ENCODE measurements at regions not wholly inside any gene's neighbourhood (a gene's known extent, or its start where the extent isn't known, plus 50 kb on each side); places are given as distances from the start of the nearest gene placed in this dataset.

DNA sequence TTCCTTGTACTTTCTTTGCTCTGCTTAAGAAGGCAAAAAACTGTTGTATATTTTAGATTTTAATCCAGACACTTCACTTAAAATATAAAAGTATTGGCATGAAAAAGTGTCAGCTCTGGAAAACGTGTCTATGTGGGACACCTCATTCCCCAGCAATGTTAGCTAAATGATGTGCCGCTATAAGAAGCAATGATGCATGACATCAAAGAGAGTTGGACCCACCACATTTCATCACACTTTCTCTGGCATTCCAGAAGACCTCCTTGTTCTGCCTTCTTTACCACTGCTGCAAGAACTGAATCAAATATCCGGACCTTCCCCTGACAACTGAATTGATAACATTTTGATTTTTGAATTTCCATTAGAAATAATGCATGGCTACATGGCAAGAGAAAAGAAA lies 242.4 kb upstream of the TANK start (continued):
- TF ChIP-seq, protein P1, sequence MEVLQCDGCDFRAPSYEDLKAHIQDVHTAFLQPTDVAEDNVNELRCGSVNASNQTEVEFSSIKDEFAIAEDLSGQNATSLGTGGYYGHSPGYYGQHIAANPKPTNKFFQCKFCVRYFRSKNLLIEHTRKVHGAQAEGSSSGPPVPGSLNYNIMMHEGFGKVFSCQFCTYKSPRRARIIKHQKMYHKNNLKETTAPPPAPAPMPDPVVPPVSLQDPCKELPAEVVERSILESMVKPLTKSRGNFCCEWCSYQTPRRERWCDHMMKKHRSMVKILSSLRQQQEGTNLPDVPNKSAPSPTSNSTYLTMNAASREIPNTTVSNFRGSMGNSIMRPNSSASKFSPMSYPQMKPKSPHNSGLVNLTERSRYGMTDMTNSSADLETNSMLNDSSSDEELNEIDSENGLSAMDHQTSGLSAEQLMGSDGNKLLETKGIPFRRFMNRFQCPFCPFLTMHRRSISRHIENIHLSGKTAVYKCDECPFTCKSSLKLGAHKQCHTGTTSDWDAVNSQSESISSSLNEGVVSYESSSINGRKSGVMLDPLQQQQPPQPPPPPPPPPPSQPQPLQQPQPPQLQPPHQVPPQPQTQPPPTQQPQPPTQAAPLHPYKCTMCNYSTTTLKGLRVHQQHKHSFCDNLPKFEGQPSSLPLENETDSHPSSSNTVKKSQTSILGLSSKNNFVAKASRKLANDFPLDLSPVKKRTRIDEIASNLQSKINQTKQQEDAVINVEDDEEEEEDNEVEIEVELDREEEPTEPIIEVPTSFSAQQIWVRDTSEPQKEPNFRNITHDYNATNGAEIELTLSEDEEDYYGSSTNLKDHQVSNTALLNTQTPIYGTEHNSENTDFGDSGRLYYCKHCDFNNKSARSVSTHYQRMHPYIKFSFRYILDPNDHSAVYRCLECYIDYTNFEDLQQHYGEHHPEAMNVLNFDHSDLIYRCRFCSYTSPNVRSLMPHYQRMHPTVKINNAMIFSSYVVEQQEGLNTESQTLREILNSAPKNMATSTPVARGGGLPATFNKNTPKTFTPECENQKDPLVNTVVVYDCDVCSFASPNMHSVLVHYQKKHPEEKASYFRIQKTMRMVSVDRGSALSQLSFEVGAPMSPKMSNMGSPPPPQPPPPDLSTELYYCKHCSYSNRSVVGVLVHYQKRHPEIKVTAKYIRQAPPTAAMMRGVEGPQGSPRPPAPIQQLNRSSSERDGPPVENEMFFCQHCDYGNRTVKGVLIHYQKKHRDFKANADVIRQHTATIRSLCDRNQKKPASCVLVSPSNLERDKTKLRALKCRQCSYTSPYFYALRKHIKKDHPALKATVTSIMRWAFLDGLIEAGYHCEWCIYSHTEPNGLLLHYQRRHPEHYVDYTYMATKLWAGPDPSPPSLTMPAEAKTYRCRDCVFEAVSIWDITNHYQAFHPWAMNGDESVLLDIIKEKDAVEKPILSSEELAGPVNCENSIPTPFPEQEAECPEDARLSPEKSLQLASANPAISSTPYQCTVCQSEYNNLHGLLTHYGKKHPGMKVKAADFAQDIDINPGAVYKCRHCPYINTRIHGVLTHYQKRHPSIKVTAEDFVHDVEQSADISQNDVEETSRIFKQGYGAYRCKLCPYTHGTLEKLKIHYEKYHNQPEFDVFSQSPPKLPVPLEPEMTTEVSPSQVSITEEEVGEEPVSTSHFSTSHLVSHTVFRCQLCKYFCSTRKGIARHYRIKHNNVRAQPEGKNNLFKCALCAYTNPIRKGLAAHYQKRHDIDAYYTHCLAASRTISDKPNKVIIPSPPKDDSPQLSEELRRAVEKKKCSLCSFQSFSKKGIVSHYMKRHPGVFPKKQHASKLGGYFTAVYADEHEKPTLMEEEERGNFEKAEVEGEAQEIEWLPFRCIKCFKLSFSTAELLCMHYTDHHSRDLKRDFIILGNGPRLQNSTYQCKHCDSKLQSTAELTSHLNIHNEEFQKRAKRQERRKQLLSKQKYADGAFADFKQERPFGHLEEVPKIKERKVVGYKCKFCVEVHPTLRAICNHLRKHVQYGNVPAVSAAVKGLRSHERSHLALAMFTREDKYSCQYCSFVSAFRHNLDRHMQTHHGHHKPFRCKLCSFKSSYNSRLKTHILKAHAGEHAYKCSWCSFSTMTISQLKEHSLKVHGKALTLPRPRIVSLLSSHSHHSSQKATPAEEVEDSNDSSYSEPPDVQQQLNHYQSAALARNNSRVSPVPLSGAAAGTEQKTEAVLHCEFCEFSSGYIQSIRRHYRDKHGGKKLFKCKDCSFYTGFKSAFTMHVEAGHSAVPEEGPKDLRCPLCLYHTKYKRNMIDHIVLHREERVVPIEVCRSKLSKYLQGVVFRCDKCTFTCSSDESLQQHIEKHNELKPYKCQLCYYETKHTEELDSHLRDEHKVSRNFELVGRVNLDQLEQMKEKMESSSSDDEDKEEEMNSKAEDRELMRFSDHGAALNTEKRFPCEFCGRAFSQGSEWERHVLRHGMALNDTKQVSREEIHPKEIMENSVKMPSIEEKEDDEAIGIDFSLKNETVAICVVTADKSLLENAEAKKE (CRISPR knock-in tag; IDR thresholded peaks at IDR 0.05), result no peak
- TF ChIP-seq EZH2 (IDR thresholded peaks at IDR 0.05; ENCODE audit: low read depth, unreplicated experiment) (no peak), STAT1 (IDR thresholded peaks at IDR 0.05; ENCODE audit: unreplicated experiment) (no peak), ZNF114 (CRISPR knock-in tag; IDR thresholded peaks at IDR 0.05) (no peak), POLR2AphosphoS5 (IDR thresholded peaks at IDR 0.05; ENCODE audit: low read depth) (no peak), NANOG (IDR thresholded peaks at IDR 0.05; ENCODE audit: borderline replicate concordance) (no peak), EZH2phosphoT487 (IDR thresholded peaks at IDR 0.05; ENCODE audit: unreplicated experiment) (no peak), JUNB (IDR thresholded peaks at IDR 0.05; ENCODE audit: unreplicated experiment) (no peak), CREB1 (CRISPR knock-in tag; IDR thresholded peaks at IDR 0.05; ENCODE audit: low read depth) (no peak), ZNF331 (CRISPR knock-in tag; IDR thresholded peaks at IDR 0.05; ENCODE audit: low read depth) (no peak)
- TF ChIP-seq, protein P2, sequence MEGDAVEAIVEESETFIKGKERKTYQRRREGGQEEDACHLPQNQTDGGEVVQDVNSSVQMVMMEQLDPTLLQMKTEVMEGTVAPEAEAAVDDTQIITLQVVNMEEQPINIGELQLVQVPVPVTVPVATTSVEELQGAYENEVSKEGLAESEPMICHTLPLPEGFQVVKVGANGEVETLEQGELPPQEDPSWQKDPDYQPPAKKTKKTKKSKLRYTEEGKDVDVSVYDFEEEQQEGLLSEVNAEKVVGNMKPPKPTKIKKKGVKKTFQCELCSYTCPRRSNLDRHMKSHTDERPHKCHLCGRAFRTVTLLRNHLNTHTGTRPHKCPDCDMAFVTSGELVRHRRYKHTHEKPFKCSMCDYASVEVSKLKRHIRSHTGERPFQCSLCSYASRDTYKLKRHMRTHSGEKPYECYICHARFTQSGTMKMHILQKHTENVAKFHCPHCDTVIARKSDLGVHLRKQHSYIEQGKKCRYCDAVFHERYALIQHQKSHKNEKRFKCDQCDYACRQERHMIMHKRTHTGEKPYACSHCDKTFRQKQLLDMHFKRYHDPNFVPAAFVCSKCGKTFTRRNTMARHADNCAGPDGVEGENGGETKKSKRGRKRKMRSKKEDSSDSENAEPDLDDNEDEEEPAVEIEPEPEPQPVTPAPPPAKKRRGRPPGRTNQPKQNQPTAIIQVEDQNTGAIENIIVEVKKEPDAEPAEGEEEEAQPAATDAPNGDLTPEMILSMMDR (conservative IDR thresholded peaks at IDR 0.05; ENCODE audit: low read depth in 2 of 2), result no peak
- TF ChIP-seq, protein P3, sequence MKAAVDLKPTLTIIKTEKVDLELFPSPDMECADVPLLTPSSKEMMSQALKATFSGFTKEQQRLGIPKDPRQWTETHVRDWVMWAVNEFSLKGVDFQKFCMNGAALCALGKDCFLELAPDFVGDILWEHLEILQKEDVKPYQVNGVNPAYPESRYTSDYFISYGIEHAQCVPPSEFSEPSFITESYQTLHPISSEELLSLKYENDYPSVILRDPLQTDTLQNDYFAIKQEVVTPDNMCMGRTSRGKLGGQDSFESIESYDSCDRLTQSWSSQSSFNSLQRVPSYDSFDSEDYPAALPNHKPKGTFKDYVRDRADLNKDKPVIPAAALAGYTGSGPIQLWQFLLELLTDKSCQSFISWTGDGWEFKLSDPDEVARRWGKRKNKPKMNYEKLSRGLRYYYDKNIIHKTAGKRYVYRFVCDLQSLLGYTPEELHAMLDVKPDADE (IDR thresholded peaks at IDR 0.05), result no peak
